ENCODE measurements at regions not wholly inside any gene's neighbourhood (a gene's known extent, or its start where the extent isn't known, plus 50 kb on each side); places are given as distances from the start of the nearest gene placed in this dataset.

GRCh38 chr7:115249080-115249479, 327.2 kb downstream of the MDFIC start:
- TF ChIP-seq CTCF (IDR thresholded peaks at IDR 0.05; ENCODE audit: low read length) (no peak), EZH2 (IDR thresholded peaks at IDR 0.05; ENCODE audit: borderline replicate concordance, low read length) (no peak)

Measured in OCI-LY1 (cell line).